GM12891 (cell line): ENCODE measurements at regions not wholly inside any gene's neighbourhood (a gene's known extent, or its start where the extent isn't known, plus 50 kb on each side); places are given as distances from the start of the nearest gene placed in this dataset.

ENCODE experiments used
- PAX5 ChIP-seq: IDR thresholded peaks from 2 replicates; pipeline ENCODE4 v1.6.1; 2011; ENCODE audit warnings: low read length, moderate library complexity, mild to moderate bottlenecking; ENCODE audit not compliant: insufficient read depth, severe bottlenecking
- POLR2A ChIP-seq: IDR thresholded peaks from 2 replicates; pipeline ENCODE4 v1.6.1; 2011; ENCODE audit warnings: low read depth, low read length, control low read depth
- POLR2AphosphoS5 ChIP-seq: IDR thresholded peaks from 2 replicates; pipeline ENCODE4 v1.6.1; 2011; ENCODE audit warnings: low read depth, low read length, control low read depth
- POU2F2 ChIP-seq: IDR thresholded peaks from 2 replicates; pipeline ENCODE4 v1.6.1; 2011; ENCODE audit warnings: low read depth, mild to moderate bottlenecking, control low read depth, low read length, moderate library complexity
- SPI1 ChIP-seq: IDR thresholded peaks from 2 replicates; pipeline ENCODE4 v1.6.1; 2011; ENCODE audit warnings: low read depth, low read length, control low read depth
- TAF1 ChIP-seq: IDR thresholded peaks from 2 replicates; pipeline ENCODE4 v1.6.1; 2011; ENCODE audit warnings: low read depth, low read length, control low read depth

- TF ChIP-seq POLR2A (no peak), POLR2AphosphoS5 (no peak), TAF1 (no peak), POU2F2 (no peak), PAX5 (no peak), SPI1 (no peak)
Observed at GRCh38 chr4:186010821-186011220, 58.1 kb upstream of the TLR3 start.
